GM12864 (cell line): ENCODE measurements at regions not wholly inside any gene's neighbourhood (a gene's known extent, or its start where the extent isn't known, plus 50 kb on each side); places are given as distances from the start of the nearest gene placed in this dataset.

Source experiments
- DNase-seq: peaks from one replicate; pipeline ENCODE4 v3.0.0-alpha.2; 2011; ENCODE audit warnings: low read depth
- H3K4me3 ChIP-seq: 2 replicates; pipeline ENCODE4 v1.5.1; 2011; ENCODE audit warnings: mild to moderate bottlenecking, low read depth, low read length, control low read depth
- TF ChIP-seq, protein P1 (sequence below): IDR thresholded peaks from 2 replicates; pipeline ENCODE4 v1.5.1; 2011; ENCODE audit warnings: low read depth, mild to moderate bottlenecking, moderate library complexity, low read length, control low read depth, inconsistent platforms; ENCODE audit errors: missing control alignments

DNA sequence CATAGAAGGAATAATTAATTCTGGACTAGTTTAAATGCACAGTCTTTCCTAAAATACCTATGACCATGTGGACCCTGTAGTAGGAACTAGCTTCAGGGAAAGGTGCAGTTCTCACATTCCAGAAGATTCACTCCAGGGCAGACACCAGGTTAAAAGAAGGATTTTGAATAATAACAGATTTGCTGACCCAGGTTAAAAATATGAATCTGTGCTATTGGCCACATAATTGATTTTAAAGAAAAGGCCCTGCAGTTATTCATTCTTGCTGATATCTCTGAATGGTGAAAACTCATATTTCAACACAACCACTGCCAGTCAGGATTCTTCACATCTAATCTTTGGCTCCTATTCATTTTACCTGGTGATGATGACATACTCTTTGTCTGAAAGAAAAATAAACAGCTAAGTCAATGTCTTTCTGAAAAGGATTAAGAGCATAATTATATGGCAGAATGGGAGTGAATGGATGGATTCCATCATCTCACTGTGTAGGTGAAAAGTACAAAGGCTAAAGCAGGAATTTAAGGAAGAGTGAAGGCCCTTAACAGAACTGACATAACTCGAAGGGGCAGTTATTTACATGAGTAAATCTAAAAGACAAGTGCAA lies 432.8 kb downstream of the PDGFC start:
- no peak overlapping the region for H3K4me3 ChIP-seq
- no peak for DNase-seq
- TF ChIP-seq, protein P1, sequence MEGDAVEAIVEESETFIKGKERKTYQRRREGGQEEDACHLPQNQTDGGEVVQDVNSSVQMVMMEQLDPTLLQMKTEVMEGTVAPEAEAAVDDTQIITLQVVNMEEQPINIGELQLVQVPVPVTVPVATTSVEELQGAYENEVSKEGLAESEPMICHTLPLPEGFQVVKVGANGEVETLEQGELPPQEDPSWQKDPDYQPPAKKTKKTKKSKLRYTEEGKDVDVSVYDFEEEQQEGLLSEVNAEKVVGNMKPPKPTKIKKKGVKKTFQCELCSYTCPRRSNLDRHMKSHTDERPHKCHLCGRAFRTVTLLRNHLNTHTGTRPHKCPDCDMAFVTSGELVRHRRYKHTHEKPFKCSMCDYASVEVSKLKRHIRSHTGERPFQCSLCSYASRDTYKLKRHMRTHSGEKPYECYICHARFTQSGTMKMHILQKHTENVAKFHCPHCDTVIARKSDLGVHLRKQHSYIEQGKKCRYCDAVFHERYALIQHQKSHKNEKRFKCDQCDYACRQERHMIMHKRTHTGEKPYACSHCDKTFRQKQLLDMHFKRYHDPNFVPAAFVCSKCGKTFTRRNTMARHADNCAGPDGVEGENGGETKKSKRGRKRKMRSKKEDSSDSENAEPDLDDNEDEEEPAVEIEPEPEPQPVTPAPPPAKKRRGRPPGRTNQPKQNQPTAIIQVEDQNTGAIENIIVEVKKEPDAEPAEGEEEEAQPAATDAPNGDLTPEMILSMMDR, result no peak

- TF ChIP-seq, protein P1, result no peak
- DNase-seq, result no peak
- no peak overlapping the region for H3K4me3 ChIP-seq
Observed at GRCh38 chr4:156538210-156538609, 433.4 kb downstream of the PDGFC start.

- H3K4me3 ChIP-seq, result no peak overlapping the region
- TF ChIP-seq, protein P1, result no peak
- no peak for DNase-seq
Observed at GRCh38 chr4:156537286-156537685, 434.3 kb downstream of the PDGFC start.

DNA sequence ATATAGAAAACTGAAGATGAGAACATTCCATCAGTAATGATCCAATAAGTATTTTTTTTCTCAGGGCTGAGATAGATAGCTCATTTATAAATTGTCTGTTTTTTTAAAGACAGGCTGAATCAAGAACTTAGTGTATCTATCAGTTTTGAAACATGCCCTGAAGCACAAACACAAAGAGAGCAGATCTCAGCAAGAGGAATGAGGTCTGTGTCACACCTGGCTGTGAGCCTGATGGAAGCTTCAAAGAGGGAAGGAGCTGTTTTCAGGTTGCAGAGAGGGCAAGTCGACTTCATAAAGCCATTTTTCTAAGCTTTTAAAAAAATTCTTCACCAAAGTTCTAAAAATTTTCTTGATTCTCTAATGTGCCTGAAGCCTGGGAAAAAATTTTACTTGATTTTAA lies 434.9 kb downstream of the PDGFC start:
- no peak overlapping the region for H3K4me3 ChIP-seq
- no peak for DNase-seq
- TF ChIP-seq, protein P1, result no peak

- DNase-seq, result no peak
- TF ChIP-seq, protein P1, result no peak
- no peak overlapping the region for H3K4me3 ChIP-seq
Observed at GRCh38 chr4:156534205-156534604, 437.4 kb downstream of the PDGFC start.

GRCh38 chr4:156528216-156528615 lies 443.4 kb downstream of the PDGFC start:
- DNase-seq, result no peak
- TF ChIP-seq, protein P1, result no peak
- no peak overlapping the region for H3K4me3 ChIP-seq

- TF ChIP-seq, protein P1, result no peak
- DNase-seq, result no peak
- H3K4me3 ChIP-seq, result no peak overlapping the region
Observed at GRCh38 chr4:156527237-156527993, 444.2 kb downstream of the PDGFC start.
